ENCODE measurements at regions not wholly inside any gene's neighbourhood (a gene's known extent, or its start where the extent isn't known, plus 50 kb on each side); places are given as distances from the start of the nearest gene placed in this dataset.
A peak's percentile ranks its signal among the peaks of the same experiment; 100 is the strongest.

- TF ChIP-seq HOXB5 (CRISPR knock-in tag; IDR thresholded peaks at IDR 0.05) = no peak
- TF ChIP-seq ZSCAN20 (CRISPR knock-in tag; IDR thresholded peaks at IDR 0.05) = no peak
- TF ChIP-seq TFCP2L1 (CRISPR knock-in tag; IDR thresholded peaks at IDR 0.05) = no peak
- no peak for TF ChIP-seq MAZ (IDR thresholded peaks at IDR 0.05; ENCODE audit: borderline replicate concordance, low read depth, low read length)
- TF ChIP-seq FOSL2 (IDR thresholded peaks at IDR 0.05) = no peak
- TF ChIP-seq FOSL2 (CRISPR knock-in tag; IDR thresholded peaks at IDR 0.05) = no peak
- no peak for TF ChIP-seq BCL3 (IDR thresholded peaks at IDR 0.05)
- H3K27ac ChIP-seq = no peak overlapping the region
- POLR2A ChIA-PET = no interaction called here
- H3K4me1 ChIP-seq = no peaks in the 10 kb centered on the region
- ATAC-seq = no peak
- no peak overlapping the region for H3K4me2 ChIP-seq
- CTCF ChIA-PET = no interaction called here
- DNase-seq (ENCODE audit: low read depth in 1 of 2, low spot score in 1 of 2) = no peak
- no peak overlapping the region for H3K4me3 ChIP-seq
- no peaks in the 10 kb centered on the region for H3K9me3 ChIP-seq
- FAIRE-seq = no peak
- WGBS (ENCODE audit: missing lambda C conversion rate) = 50% methylated on average over 24 of the region's 24 CpGs
Observed at GRCh38 chr5:3393920-3394597, 201.6 kb upstream of the IRX1 start.

- POLR2A ChIA-PET = no interaction called here
- H3K4me2 ChIP-seq = no peak overlapping the region
- H3K4me1 ChIP-seq = no peaks in the 10 kb centered on the region
- no peak for DNase-seq (ENCODE audit: low read depth in 1 of 2, low spot score in 1 of 2)
- WGBS (ENCODE audit: missing lambda C conversion rate) = 40% methylated on average over 26 of the region's 27 CpGs
- no peak overlapping the region for H3K4me3 ChIP-seq
- no peaks in the 10 kb centered on the region for H3K9me3 ChIP-seq
- no peak for TF ChIP-seq POLR2A (IDR thresholded peaks at IDR 0.05; ENCODE audit: low read length)
- no peak for TF ChIP-seq TFCP2L1 (CRISPR knock-in tag; IDR thresholded peaks at IDR 0.05)
- no peak for TF ChIP-seq E2F6 (IDR thresholded peaks at IDR 0.05; ENCODE audit: borderline replicate concordance, low read depth)
- TF ChIP-seq RAD21 (conservative IDR thresholded peaks at IDR 0.05 in 1 of 2, IDR thresholded peaks at IDR 0.05 in 1 of 2) = no peak
- TF ChIP-seq ZNF302 (CRISPR knock-in tag; IDR thresholded peaks at IDR 0.05) = no peak
- no peak for TF ChIP-seq HES2 (IDR thresholded peaks at IDR 0.05)
- TF ChIP-seq EHF (CRISPR knock-in tag; IDR thresholded peaks at IDR 0.05) = no peak
- TF ChIP-seq CHD4 (IDR thresholded peaks at IDR 0.05; ENCODE audit: borderline replicate concordance) = no peak
- TF ChIP-seq RNF2 (IDR thresholded peaks at IDR 0.05; ENCODE audit: borderline replicate concordance, low read depth) = no peak
- CTCF ChIA-PET = no interaction called here
- no peak for FAIRE-seq
- no peak overlapping the region for H3K27ac ChIP-seq
- ATAC-seq = no peak
Observed at GRCh38 chr5:3393122-3393919, 202.3 kb upstream of the IRX1 start.

- no peak overlapping the region for H3K4me2 ChIP-seq
Observed at GRCh38 chr5:3392306-3392939, 203.2 kb upstream of the IRX1 start.

More at GRCh38 chr5:3392306-3392939, 203.2 kb upstream of the IRX1 start:
- H3K4me3 ChIP-seq = no peak overlapping the region
- H3K9me3 ChIP-seq = no peaks in the 10 kb centered on the region
- no CpG with 5 or more reads among the region's 6 CpGs for WGBS (ENCODE audit: missing lambda C conversion rate)
- ChIA-PET POLR2A (no interaction called here), CTCF (no interaction called here)
- peak in 1 of 2 experiments; percentile 13 for DNase-seq (ENCODE audit: low read depth in 1 of 2, low spot score in 1 of 2)
- peak in 1 of 2 experiments; percentile 93; a peak in 3 of 6 replicates for ATAC-seq
- H3K4me1 ChIP-seq = no peaks in the 10 kb centered on the region
- no peak overlapping the region for H3K27ac ChIP-seq
- no peak for FAIRE-seq
- TF ChIP-seq USF2 (IDR thresholded peaks at IDR 0.05) (no peak), EHF (CRISPR knock-in tag; IDR thresholded peaks at IDR 0.05) (no peak), ELK1 (IDR thresholded peaks at IDR 0.05; ENCODE audit: low read depth, low read length) (no peak), E2F6 (IDR thresholded peaks at IDR 0.05; ENCODE audit: borderline replicate concordance, low read depth) (no peak), GATA3 (IDR thresholded peaks at IDR 0.05; ENCODE audit: borderline replicate concordance) (no peak), PHF8 (IDR thresholded peaks at IDR 0.05; ENCODE audit: borderline replicate concordance, low read depth) (no peak), ESRRA (IDR thresholded peaks at IDR 0.05; ENCODE audit: borderline replicate concordance, low read length) (no peak), HES2 (IDR thresholded peaks at IDR 0.05) (no peak), HOXA7 (CRISPR knock-in tag; IDR thresholded peaks at IDR 0.05) (no peak), MAZ (IDR thresholded peaks at IDR 0.05; ENCODE audit: borderline replicate concordance, low read depth, low read length) (no peak), KDM5A (IDR thresholded peaks at IDR 0.05) (no peak), CTCF (IDR thresholded peaks at IDR 0.05) (no peak), HEYL (CRISPR knock-in tag; IDR thresholded peaks at IDR 0.05) (no peak)

All from A549 (cell line).